Prostate gland (tissue), 2 donors: ENCODE measurements at regions not wholly inside any gene's neighbourhood (a gene's known extent, or its start where the extent isn't known, plus 50 kb on each side); places are given as distances from the start of the nearest gene placed in this dataset.

Experiments used
- DNase-seq: peaks from one replicate; pipeline ENCODE4 v3.0.0-alpha.2; 2019; ENCODE audit warnings: low spot score
- H3K27ac ChIP-seq, 2 donors: fragments of 200-600 bp; sonication (generic); 2 replicates each; pipeline ENCODE4 v1.5.1; 2017 to 2019
- H3K27me3 ChIP-seq: fragments of 200-600 bp; sonication (generic); replicated peaks from 2 replicates; pipeline ENCODE4 v1.5.1; 2019; ENCODE audit not compliant: insufficient read depth
- H3K36me3 ChIP-seq, 2 donors: fragments of 200-600 bp; sonication (generic); 1 replicate in 1 of 2; 2 replicates in 1 of 2; pipeline versions ENCODE4 v1.5.1 to v1.8.1; 2017 to 2019
- H3K4me1 ChIP-seq: fragments of 200-600 bp; sonication (generic); replicated peaks from 2 replicates; pipeline ENCODE4 v1.5.1; 2019
- H3K4me3 ChIP-seq, 2 donors: fragments of 200-600 bp; sonication (generic); 2 replicates each; pipeline ENCODE4 v1.5.1; 2017 to 2019
- H3K9me3 ChIP-seq: fragments of 200-600 bp; sonication (generic); 2 replicates; pipeline ENCODE4 v1.5.1; 2017
- POLR2A ChIP-seq: fragments of 450-650 bp; IDR thresholded peaks from one replicate; pipeline ENCODE4 v1.6.1; 2016; ENCODE audit warnings: antibody characterized with exemption, mild to moderate bottlenecking
- POLR2AphosphoS5 ChIP-seq: sonication (generic); formaldehyde crosslinking; IDR thresholded peaks from one replicate; pipeline ENCODE4 v1.6.1; 2017; ENCODE audit warnings: antibody characterized with exemption
- WGBS: methylation state at CpG from one replicate; pipeline ENCODE4 v1.1.5; 2018; 5-methylcytosine and 5-hydroxymethylcytosine counted together
- intact Hi-C: fragments of 100-400 bp; cut with DNase I; formaldehyde crosslinking; loops from one replicate; pipeline ENCODE4 v1.14.2; 2022
- TF ChIP-seq, protein P1 (sequence below), 4 experiments: fragments of 200-600 bp in 2 of 4; fragments of 450-650 bp in 2 of 4; sonication (generic) in 2 of 4; IDR thresholded peaks; 1 replicate in 3 of 4; 2 replicates in 1 of 4; pipeline ENCODE4 v1.5.1; 2016 to 2019; ENCODE audit warnings: antibody characterized with exemption in 4 of 4, mild to moderate bottlenecking in 2 of 4, moderate library complexity in 2 of 4

- intact Hi-C loops, result no loop called here
- no peaks in the 10 kb centered on the region for H3K36me3 ChIP-seq
- WGBS, result 85% methylated on average over 19 of the region's 19 CpGs
- no peaks in the 10 kb centered on the region for H3K9me3 ChIP-seq
- no peak overlapping the region for H3K4me3 ChIP-seq
- H3K4me1 ChIP-seq, result no peaks in the 10 kb centered on the region
- H3K27me3 ChIP-seq, result no peaks in the 10 kb centered on the region
- no peak for DNase-seq
- H3K27ac ChIP-seq, result no peak overlapping the region
- no peak for TF ChIP-seq POLR2AphosphoS5
- TF ChIP-seq, protein P1, sequence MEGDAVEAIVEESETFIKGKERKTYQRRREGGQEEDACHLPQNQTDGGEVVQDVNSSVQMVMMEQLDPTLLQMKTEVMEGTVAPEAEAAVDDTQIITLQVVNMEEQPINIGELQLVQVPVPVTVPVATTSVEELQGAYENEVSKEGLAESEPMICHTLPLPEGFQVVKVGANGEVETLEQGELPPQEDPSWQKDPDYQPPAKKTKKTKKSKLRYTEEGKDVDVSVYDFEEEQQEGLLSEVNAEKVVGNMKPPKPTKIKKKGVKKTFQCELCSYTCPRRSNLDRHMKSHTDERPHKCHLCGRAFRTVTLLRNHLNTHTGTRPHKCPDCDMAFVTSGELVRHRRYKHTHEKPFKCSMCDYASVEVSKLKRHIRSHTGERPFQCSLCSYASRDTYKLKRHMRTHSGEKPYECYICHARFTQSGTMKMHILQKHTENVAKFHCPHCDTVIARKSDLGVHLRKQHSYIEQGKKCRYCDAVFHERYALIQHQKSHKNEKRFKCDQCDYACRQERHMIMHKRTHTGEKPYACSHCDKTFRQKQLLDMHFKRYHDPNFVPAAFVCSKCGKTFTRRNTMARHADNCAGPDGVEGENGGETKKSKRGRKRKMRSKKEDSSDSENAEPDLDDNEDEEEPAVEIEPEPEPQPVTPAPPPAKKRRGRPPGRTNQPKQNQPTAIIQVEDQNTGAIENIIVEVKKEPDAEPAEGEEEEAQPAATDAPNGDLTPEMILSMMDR (IDR thresholded peaks at IDR 0.05), result no peak
- TF ChIP-seq POLR2A, result no peak
These were observed 55.2 kb upstream of the PSD2 start for GRCh38 chr5:139740138-139740991.

DNA sequence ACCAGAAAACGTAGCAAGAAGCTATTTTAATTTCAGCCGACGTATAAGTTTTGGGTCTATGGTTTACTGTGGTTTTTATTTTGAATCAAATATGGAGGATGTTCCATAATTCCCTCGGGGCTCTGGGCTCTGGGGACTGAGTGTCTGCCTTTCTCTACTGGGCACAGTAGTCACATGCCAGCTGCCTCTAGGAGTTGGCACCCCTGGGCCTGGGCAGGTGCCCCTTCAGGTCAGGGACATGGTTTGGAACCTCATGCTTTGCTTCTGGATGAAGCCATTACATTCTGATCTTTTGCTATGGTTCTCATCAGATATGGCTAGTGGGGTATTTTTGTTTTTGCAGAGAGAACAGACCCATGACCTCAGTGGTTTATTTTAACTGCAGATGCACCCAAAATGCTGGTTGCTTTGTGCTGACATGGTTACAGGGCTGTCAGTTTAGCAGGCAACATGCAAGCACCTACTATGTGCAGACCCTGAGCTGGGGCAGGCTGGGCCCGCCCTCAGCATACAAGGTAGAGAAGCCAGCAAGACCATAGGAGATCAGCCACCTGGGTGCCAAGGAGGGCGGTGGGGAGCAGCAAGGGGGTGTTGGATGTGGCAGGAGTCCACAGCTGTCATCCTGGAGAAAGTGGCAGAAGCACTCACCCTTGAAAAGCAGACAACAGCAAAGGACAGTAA is 54.5 kb upstream of the PSD2 start:
- 89% methylated on average over 6 of the region's 6 CpGs for WGBS
- TF ChIP-seq POLR2AphosphoS5 (no peak), POLR2A (no peak)
- TF ChIP-seq, protein P1 (IDR thresholded peaks at IDR 0.05), result no peak
- intact Hi-C loops, result no loop called here

GRCh38 chr5:139741823-139742172 is 53.8 kb upstream of the PSD2 start:
- TF ChIP-seq, protein P1 (IDR thresholded peaks at IDR 0.05), result no peak
- TF ChIP-seq POLR2A (no peak), POLR2AphosphoS5 (no peak)
- Histone ChIP-seq H3K36me3 (no peaks in the 10 kb centered on the region), H3K27ac (no peak overlapping the region), H3K4me3 (no peak overlapping the region), H3K27me3 (no peaks in the 10 kb centered on the region), H3K9me3 (no peaks in the 10 kb centered on the region), H3K4me1 (peaks cover 2% of the 10 kb centered on the region)
- DNase-seq, result no peak
- WGBS, result 70% methylated on average over 3 of the region's 3 CpGs
- intact Hi-C loops, result no loop called here

More for the DNA sequence above, 54.5 kb upstream of the PSD2 start:
- Histone ChIP-seq H3K4me1 (no peaks in the 10 kb centered on the region), H3K27me3 (no peaks in the 10 kb centered on the region), H3K27ac (no peak overlapping the region), H3K4me3 (no peak overlapping the region), H3K36me3 (no peaks in the 10 kb centered on the region), H3K9me3 (no peaks in the 10 kb centered on the region)
- no peak for DNase-seq

GRCh38 chr5:139742173-139742903 is 53.3 kb upstream of the PSD2 start:
- 87% methylated on average over 14 of the region's 14 CpGs for WGBS
- Histone ChIP-seq H3K4me3 (no peak overlapping the region), H3K36me3 (no peaks in the 10 kb centered on the region), H3K9me3 (no peaks in the 10 kb centered on the region), H3K27ac (no peak overlapping the region), H3K27me3 (no peaks in the 10 kb centered on the region), H3K4me1 (peaks cover 3% of the 10 kb centered on the region)
- no peak for TF ChIP-seq POLR2A
- TF ChIP-seq, protein P1 (IDR thresholded peaks at IDR 0.05), result no peak
- no peak for TF ChIP-seq POLR2AphosphoS5
- intact Hi-C loops, result no loop called here
- no peak for DNase-seq
